K562 (cell line): ENCODE measurements at regions not wholly inside any gene's neighbourhood (a gene's known extent, or its start where the extent isn't known, plus 50 kb on each side); places are given as distances from the start of the nearest gene placed in this dataset.

Source experiments
- ATAC-seq: fragments of 200-7000 bp; cut with Tn5 transposase; 3 replicates; pipeline ENCODE4 v1.9.1; 2020; ENCODE audit warnings: moderate library complexity
- BruUV-seq: library from RNA; stranded (reverse); fragments of 400-500 nt; replicated peaks from 2 replicates; lab custom pipeline; 2021; lab: Mats Ljungman, UMichigan
- CTCF ChIA-PET: fragments of 300-600 bp; formaldehyde crosslinking; extraction: SDS; loops from one replicate; lab custom pipeline; 2021; ENCODE audit warnings: low intra/inter-chr PET ratio; lab: Yijun Ruan, JAX
- POLR2A ChIA-PET: fragments of 300-600, 350-650 bp; sonication (Branson Sonifier 250); formaldehyde crosslinking; extraction: SDS; loops from one replicate; lab custom pipeline; 2021; ENCODE audit warnings: antibody characterized with exemption, inconsistent platforms; lab: Yijun Ruan, JAX
- DNase-seq, 4 experiments: peaks; one replicate each; pipeline versions ENCODE4 v3.0.0 to v3.0.0-alpha.2; 2011 to 2018; ENCODE audit warnings: low spot score in 3 of 4, mixed read lengths in 3 of 4; ENCODE audit errors: extremely low read depth in 1 of 4
- FAIRE-seq: peaks from 2 replicates; lab custom pipeline; 2011; peaks lifted over from hg19 to GRCh38; lab: Jason Lieb, UNC
- H2AFZ ChIP-seq: 2 replicates; pipeline ENCODE4 v1.6.0; 2011; ENCODE audit warnings: low read depth, low read length, control low read depth, inconsistent platforms
- H3K27ac ChIP-seq: fragments of 200-600 bp; 3 replicates; pipeline ENCODE4 v1.8.0; 2011; ENCODE audit warnings: low read depth, mild to moderate bottlenecking, control low read depth, inconsistent platforms, low read length, moderate library complexity, mixed read lengths; ENCODE audit errors: extremely low read depth
- H3K27me3 ChIP-seq, 2 experiments: fragments of 300-600 bp in 1 of 2; 2 replicates in 1 of 2; 3 replicates in 1 of 2; pipeline versions ENCODE4 v1.6.0 to v1.8.0; 2011; ENCODE audit warnings: inconsistent platforms in 2 of 2, low read length in 2 of 2, mild to moderate bottlenecking in 1 of 2, mixed read lengths in 1 of 2, moderate library complexity in 1 of 2; ENCODE audit not compliant: control insufficient read depth in 2 of 2, insufficient read depth in 2 of 2
- H3K36me3 ChIP-seq: fragments of 300-600 bp; 3 replicates; pipeline ENCODE4 v1.8.0; 2011; ENCODE audit warnings: mild to moderate bottlenecking, low read length, inconsistent platforms; ENCODE audit not compliant: control insufficient read depth, insufficient read depth
- H3K4me1 ChIP-seq, 2 experiments: fragments of 200-600 bp in 1 of 2; replicated peaks in 1 of 2; 2 replicates in 1 of 2; 3 replicates in 1 of 2; pipeline versions ENCODE4 v1.5.1 to v1.8.0; 2011; ENCODE audit warnings: inconsistent platforms in 2 of 2, low read length in 2 of 2, mild to moderate bottlenecking in 1 of 2, mixed read lengths in 1 of 2, moderate library complexity in 1 of 2; ENCODE audit not compliant: control insufficient read depth in 2 of 2, insufficient read depth in 2 of 2
- H3K4me2 ChIP-seq: 2 replicates; pipeline ENCODE4 v1.6.1; 2011; ENCODE audit warnings: low read length, control low read depth, inconsistent platforms, mixed read lengths; ENCODE audit not compliant: insufficient read depth
- H3K4me3 ChIP-seq: fragments of 200-600 bp; sonication (generic), shearing (Covaris generic); 2 replicates; pipeline ENCODE4 v1.5.1; 2016; ENCODE audit warnings: control low read depth, inconsistent platforms
- H3K79me2 ChIP-seq: fragments of 200-600 bp; 3 replicates; pipeline ENCODE4 v1.8.0; 2011; ENCODE audit warnings: low read length, inconsistent platforms; ENCODE audit not compliant: control insufficient read depth, insufficient read depth
- H3K9ac ChIP-seq, 2 experiments: 2 replicates each; pipeline versions ENCODE4 v1.6.0 to v1.6.1; 2011; ENCODE audit warnings: low read depth in 2 of 2, low read length in 2 of 2, control low read depth in 1 of 2, inconsistent platforms in 1 of 2, mild to moderate bottlenecking in 1 of 2, mixed read lengths in 1 of 2; ENCODE audit not compliant: insufficient read depth in 1 of 2
- H3K9me1 ChIP-seq: one replicate; pipeline ENCODE4 v1.6.0; 2011; ENCODE audit warnings: inconsistent platforms, mild to moderate bottlenecking, low read length, moderate library complexity; ENCODE audit not compliant: control insufficient read depth, insufficient read depth
- H3K9me3 ChIP-seq: replicated peaks from 2 replicates; pipeline ENCODE4 v1.5.1; 2011; ENCODE audit warnings: low read depth, low read length, inconsistent platforms; ENCODE audit not compliant: control insufficient read depth, insufficient read depth
- H4K20me1 ChIP-seq: replicated peaks from 2 replicates; pipeline ENCODE4 v1.6.1; 2011; ENCODE audit warnings: low read length, inconsistent platforms, mixed read lengths; ENCODE audit not compliant: control insufficient read depth, insufficient read depth
- ARID2 ChIP-seq: fragments of 450-650 bp; IDR thresholded peaks from 2 replicates; pipeline ENCODE4 v1.6.1; 2017; ENCODE audit warnings: antibody characterized with exemption, mild to moderate bottlenecking
- DPF2 ChIP-seq: fragments of 450-650 bp; IDR thresholded peaks from 2 replicates; pipeline ENCODE4 v1.6.1; 2016
- GATAD2A ChIP-seq: fragments of 450-650 bp; IDR thresholded peaks from 2 replicates; pipeline ENCODE4 v1.6.1; 2017
- NFIX ChIP-seq: fragments of 250-450 bp; sonication (Bioruptor Pico); IDR thresholded peaks from 2 replicates; pipeline ENCODE4 v1.4.0; 2020; ENCODE audit warnings: low read depth, mild to moderate bottlenecking, moderate library complexity
- NFYB ChIP-seq: IDR thresholded peaks from 2 replicates; pipeline ENCODE4 v1.6.1; 2011; ENCODE audit warnings: mild to moderate bottlenecking, moderate library complexity; ENCODE audit not compliant: insufficient read length; ENCODE audit errors: extremely low read depth
- NR4A1 ChIP-seq, 2 experiments: fragments of 250-450 bp in 1 of 2; fragments of 450-650 bp in 1 of 2; sonication (Bioruptor Pico) in 1 of 2; IDR thresholded peaks; 2 replicates each; pipeline versions ENCODE4 v1.4.0 to v1.6.1; 2016 to 2020; ENCODE audit warnings: mild to moderate bottlenecking in 2 of 2, missing compliant biosample characterization in 1 of 2, missing genetic modification characterization in 1 of 2, moderate library complexity in 1 of 2
- SIN3A ChIP-seq, 2 experiments: fragments of 150-350 bp in 1 of 2; IDR thresholded peaks; 2 replicates each; pipeline ENCODE4 v1.6.1; 2011 to 2016; ENCODE audit warnings: borderline replicate concordance in 2 of 2, low read depth in 2 of 2, low read length in 2 of 2, mild to moderate bottlenecking in 2 of 2, moderate library complexity in 2 of 2; ENCODE audit not compliant: control insufficient read depth in 1 of 2
- SRSF3 ChIP-seq: fragments of 200-400 bp; formaldehyde crosslinking; IDR thresholded peaks from 2 replicates; pipeline ENCODE4 v1.6.1; 2016; ENCODE audit warnings: mild to moderate bottlenecking, low read length, moderate library complexity; ENCODE audit not compliant: insufficient read depth
- TAF15 ChIP-seq: fragments of 200-400 bp; formaldehyde crosslinking; IDR thresholded peaks from 2 replicates; pipeline ENCODE4 v1.6.1; 2017; ENCODE audit warnings: mild to moderate bottlenecking, low read depth, low read length, moderate library complexity
- TAL1 ChIP-seq: fragments of 450-650 bp; IDR thresholded peaks from 2 replicates; pipeline ENCODE4 v1.6.1; 2016; ENCODE audit warnings: mild to moderate bottlenecking
- TGIF2 ChIP-seq: sonication (generic); formaldehyde crosslinking; IDR thresholded peaks from 2 replicates; pipeline ENCODE4 v1.8.1; 2022; ENCODE audit warnings: mild to moderate bottlenecking, missing genetic modification reagents, moderate library complexity
- TSC22D4 ChIP-seq: fragments of 450-650 bp; IDR thresholded peaks from 2 replicates; pipeline ENCODE4 v1.6.1; 2016; ENCODE audit warnings: missing genetic modification characterization, missing biosample characterization, control low read depth
- ZFPM2 ChIP-seq: fragments of 250-450 bp; sonication (Bioruptor Pico); IDR thresholded peaks from 2 replicates; pipeline ENCODE4 v1.5.1; 2022; ENCODE audit warnings: mild to moderate bottlenecking
- ZNF121 ChIP-seq: sonication (generic); formaldehyde crosslinking; conservative IDR thresholded peaks from 2 replicates; pipeline ENCODE4 v1.8.0; 2022; ENCODE audit warnings: missing genetic modification reagents
- WGBS: fragments of 100-300 bp; shearing (Covaris generic); methylation state at CpG from one replicate; pipeline ENCODE4 v1.1.6; 2016; ENCODE audit warnings: low coverage, mixed read lengths; ENCODE audit not compliant: insufficient coverage; ENCODE audit errors: missing lambda C conversion rate; 5-methylcytosine and 5-hydroxymethylcytosine counted together
- in situ Hi-C: fragments of 300-500 bp; cut with MboI; formaldehyde crosslinking; loops from 4 replicates; pipeline ENCODE4 v1.15.0; 2018; ENCODE audit warnings: inconsistent platforms, mixed read lengths
- intact Hi-C: fragments of 100-400 bp; cut with micrococcal nuclease; formaldehyde crosslinking; loops from 2 replicates; pipeline ENCODE4 v1.14.2; 2022
- TF ChIP-seq, protein P1 (sequence below): fragments of 250-450 bp; sonication (Bioruptor Pico); IDR thresholded peaks from 2 replicates; pipeline ENCODE4 v1.5.0; 2022; ENCODE audit warnings: mild to moderate bottlenecking
- TF ChIP-seq, protein P2 (sequence below): fragments of 450-650 bp; IDR thresholded peaks from 2 replicates; pipeline ENCODE4 v1.6.1; 2016; ENCODE audit warnings: missing biosample characterization, missing genetic modification characterization
- TF ChIP-seq, protein P3 (sequence below): fragments of 250-450 bp; sonication (Bioruptor Pico); IDR thresholded peaks from 2 replicates; pipeline ENCODE4 v1.4.0; 2020; ENCODE audit warnings: borderline replicate concordance
- TF ChIP-seq, protein P4 (sequence below): fragments of 450-650 bp; conservative IDR thresholded peaks from 2 replicates; pipeline ENCODE4 v1.6.1; 2016; ENCODE audit warnings: missing genetic modification characterization, low read depth, mild to moderate bottlenecking, control low read depth, missing compliant biosample characterization

DNA sequence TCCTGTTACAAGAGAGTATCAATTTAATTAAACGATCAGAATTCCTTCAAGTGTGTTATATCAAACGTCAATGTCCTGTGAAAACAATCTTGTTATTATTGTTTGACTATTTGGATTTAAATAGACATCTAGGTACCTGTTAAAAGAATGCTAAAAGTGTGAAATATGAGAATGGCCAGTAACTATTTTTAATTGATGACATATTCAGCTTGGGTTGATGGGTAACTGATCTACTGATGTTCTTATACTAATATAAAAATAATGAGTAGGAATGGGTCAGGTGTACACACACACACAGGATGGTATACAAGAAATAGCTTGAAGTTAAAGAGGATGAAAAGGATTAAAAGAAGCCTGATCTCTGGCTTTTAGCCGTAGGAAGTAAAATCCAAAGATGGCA lies 146.0 kb downstream of the SLC38A4 start:
- intact Hi-C loops (loop anchor here (5.0 kb wide), 4 partner anchors 337 to 687 kb away; partner anchors contain the start of gene SCAF11), in situ Hi-C loops (no loop called here)
- TF ChIP-seq SIN3A (IDR thresholded peaks at IDR 0.05; ENCODE audit: borderline replicate concordance in 2 of 2, control insufficient read depth in 1 of 2, low read depth in 2 of 2, low read length in 2 of 2) (no peak), TAF15 (no peak), NFYB (no peak), NR4A1 (CRISPR knock-in tag; IDR thresholded peaks at IDR 0.05) (no peak), NR4A1 (tag; IDR thresholded peaks at IDR 0.05) (no peak), GATAD2A (no peak), ZFPM2 (no peak), DPF2 (no peak), TAL1 (no peak), ZNF121 (CRISPR knock-in tag) (no peak), NFIX (CRISPR knock-in tag) (no peak), TSC22D4 (tag) (no peak), TGIF2 (no peak), ARID2 (no peak), SRSF3 (no peak)
- TF ChIP-seq, protein P1, sequence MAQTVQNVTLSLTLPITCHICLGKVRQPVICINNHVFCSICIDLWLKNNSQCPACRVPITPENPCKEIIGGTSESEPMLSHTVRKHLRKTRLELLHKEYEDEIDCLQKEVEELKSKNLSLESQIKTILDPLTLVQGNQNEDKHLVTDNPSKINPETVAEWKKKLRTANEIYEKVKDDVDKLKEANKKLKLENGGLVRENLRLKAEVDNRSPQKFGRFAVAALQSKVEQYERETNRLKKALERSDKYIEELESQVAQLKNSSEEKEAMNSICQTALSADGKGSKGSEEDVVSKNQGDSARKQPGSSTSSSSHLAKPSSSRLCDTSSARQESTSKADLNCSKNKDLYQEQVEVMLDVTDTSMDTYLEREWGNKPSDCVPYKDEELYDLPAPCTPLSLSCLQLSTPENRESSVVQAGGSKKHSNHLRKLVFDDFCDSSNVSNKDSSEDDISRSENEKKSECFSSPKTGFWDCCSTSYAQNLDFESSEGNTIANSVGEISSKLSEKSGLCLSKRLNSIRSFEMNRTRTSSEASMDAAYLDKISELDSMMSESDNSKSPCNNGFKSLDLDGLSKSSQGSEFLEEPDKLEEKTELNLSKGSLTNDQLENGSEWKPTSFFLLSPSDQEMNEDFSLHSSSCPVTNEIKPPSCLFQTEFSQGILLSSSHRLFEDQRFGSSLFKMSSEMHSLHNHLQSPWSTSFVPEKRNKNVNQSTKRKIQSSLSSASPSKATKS, result no peak
- TF ChIP-seq, protein P2, sequence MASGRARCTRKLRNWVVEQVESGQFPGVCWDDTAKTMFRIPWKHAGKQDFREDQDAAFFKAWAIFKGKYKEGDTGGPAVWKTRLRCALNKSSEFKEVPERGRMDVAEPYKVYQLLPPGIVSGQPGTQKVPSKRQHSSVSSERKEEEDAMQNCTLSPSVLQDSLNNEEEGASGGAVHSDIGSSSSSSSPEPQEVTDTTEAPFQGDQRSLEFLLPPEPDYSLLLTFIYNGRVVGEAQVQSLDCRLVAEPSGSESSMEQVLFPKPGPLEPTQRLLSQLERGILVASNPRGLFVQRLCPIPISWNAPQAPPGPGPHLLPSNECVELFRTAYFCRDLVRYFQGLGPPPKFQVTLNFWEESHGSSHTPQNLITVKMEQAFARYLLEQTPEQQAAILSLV, result no peak
- TF ChIP-seq, protein P3, sequence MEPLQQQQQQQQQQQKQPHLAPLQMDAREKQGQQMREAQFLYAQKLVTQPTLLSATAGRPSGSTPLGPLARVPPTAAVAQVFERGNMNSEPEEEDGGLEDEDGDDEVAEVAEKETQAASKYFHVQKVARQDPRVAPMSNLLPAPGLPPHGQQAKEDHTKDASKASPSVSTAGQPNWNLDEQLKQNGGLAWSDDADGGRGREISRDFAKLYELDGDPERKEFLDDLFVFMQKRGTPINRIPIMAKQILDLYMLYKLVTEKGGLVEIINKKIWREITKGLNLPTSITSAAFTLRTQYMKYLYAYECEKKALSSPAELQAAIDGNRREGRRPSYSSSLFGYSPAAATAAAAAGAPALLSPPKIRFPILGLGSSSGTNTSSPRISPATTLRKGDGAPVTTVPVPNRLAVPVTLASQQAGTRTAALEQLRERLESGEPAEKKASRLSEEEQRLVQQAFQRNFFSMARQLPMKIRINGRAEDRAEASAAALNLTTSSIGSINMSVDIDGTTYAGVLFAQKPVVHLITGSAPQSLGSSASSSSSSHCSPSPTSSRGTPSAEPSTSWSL (CRISPR knock-in tag), result no peak
- TF ChIP-seq, protein P4, sequence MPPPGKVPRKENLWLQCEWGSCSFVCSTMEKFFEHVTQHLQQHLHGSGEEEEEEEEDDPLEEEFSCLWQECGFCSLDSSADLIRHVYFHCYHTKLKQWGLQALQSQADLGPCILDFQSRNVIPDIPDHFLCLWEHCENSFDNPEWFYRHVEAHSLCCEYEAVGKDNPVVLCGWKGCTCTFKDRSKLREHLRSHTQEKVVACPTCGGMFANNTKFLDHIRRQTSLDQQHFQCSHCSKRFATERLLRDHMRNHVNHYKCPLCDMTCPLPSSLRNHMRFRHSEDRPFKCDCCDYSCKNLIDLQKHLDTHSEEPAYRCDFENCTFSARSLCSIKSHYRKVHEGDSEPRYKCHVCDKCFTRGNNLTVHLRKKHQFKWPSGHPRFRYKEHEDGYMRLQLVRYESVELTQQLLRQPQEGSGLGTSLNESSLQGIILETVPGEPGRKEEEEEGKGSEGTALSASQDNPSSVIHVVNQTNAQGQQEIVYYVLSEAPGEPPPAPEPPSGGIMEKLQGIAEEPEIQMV (tag), result no peak
- Histone ChIP-seq H3K27me3 (no peaks in the 10 kb centered on the region), H3K4me1 (no peaks in the 10 kb centered on the region; a peak in 1 of 5 replicates), H3K9me3 (no peaks in the 10 kb centered on the region; the same call in 1 of the 2 replicates), H3K79me2 (no peaks in the 10 kb centered on the region), H3K4me2 (no peak overlapping the region), H3K9me1 (no peaks in the 10 kb centered on the region), H4K20me1 (no peaks in the 10 kb centered on the region), H3K36me3 (no peaks in the 10 kb centered on the region), H3K9ac (no peak overlapping the region), H3K27ac (no peak overlapping the region), H3K4me3 (no peak overlapping the region), H2AFZ (no peak overlapping the region)
- POLR2A ChIA-PET, result no interaction called here
- ATAC-seq (no peak), FAIRE-seq (no peak), DNase-seq (no peak)
- no TSS peak for BruUV-seq
- CTCF ChIA-PET, result no interaction called here
- WGBS, result 0% methylated on average over 3 of the region's 3 CpGs
